Omental fat pad (tissue), 3 donors: ENCODE measurements at regions not wholly inside any gene's neighbourhood (a gene's known extent, or its start where the extent isn't known, plus 50 kb on each side); places are given as distances from the start of the nearest gene placed in this dataset.
A peak's percentile ranks its signal among the peaks of the same experiment; 100 is the strongest.

Experiments used
- ATAC-seq: fragments of 150-250 bp; one replicate; pipeline ENCODE4 v1.9.1; 2016; ENCODE audit warnings: mild to moderate bottlenecking, moderate library complexity; ENCODE audit not compliant: low FRiP score
- DNase-seq: peaks from one replicate; pipeline ENCODE4 v3.0.0-alpha.2; 2019; ENCODE audit warnings: low spot score
- CTCF ChIP-seq, 3 donors: fragments of 450-650 bp; IDR thresholded peaks; one replicate each; pipeline ENCODE4 v1.5.1; 2016 to 2017; ENCODE audit warnings: antibody characterized with exemption in 3 of 3, mild to moderate bottlenecking in 3 of 3, moderate library complexity in 2 of 3

- no peak for ATAC-seq
- TF ChIP-seq CTCF (IDR thresholded peaks at IDR 0.05), result no peak
- no peak for DNase-seq
Measured at GRCh38 chr3:187958432-187959003, 195.4 kb upstream of the LPP start.

DNA sequence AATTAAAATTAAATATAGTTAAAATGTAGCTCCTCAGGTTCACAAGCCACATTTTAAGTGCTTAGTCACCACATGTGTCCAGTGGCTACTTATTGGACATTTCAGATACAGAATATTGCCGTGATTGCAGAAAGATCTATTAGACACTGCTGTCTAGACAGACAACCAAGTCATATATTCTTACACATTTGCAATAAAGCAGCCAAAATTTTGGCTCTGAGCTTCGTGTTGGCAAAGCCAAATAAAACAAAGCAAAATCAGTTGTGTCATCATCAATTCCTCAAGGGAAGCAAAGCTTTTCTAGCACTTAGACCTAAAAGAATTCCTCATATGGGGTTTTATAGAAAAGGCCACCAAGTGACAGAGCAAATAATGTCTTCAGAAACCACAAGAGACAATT, 193.1 kb upstream of the LPP start:
- TF ChIP-seq CTCF (IDR thresholded peaks at IDR 0.05), result no peak
- DNase-seq (no peak), ATAC-seq (no peak)

GRCh38 chr3:187961366-187961765, 192.6 kb upstream of the LPP start:
- ATAC-seq (no peak), DNase-seq (no peak)
- TF ChIP-seq CTCF (IDR thresholded peaks at IDR 0.05), result no peak

GRCh38 chr3:187963003-187963676, 190.8 kb upstream of the LPP start:
- DNase-seq (no peak), ATAC-seq (no peak)
- TF ChIP-seq CTCF (IDR thresholded peaks at IDR 0.05), result no peak

GRCh38 chr3:187963677-187964385, 190.1 kb upstream of the LPP start:
- ATAC-seq (peak; percentile 84), DNase-seq (no peak)
- no peak for TF ChIP-seq CTCF (IDR thresholded peaks at IDR 0.05)

GRCh38 chr3:187964760-187965159, 189.2 kb upstream of the LPP start:
- DNase-seq (no peak), ATAC-seq (no peak)
- TF ChIP-seq CTCF (IDR thresholded peaks at IDR 0.05), result no peak

DNA sequence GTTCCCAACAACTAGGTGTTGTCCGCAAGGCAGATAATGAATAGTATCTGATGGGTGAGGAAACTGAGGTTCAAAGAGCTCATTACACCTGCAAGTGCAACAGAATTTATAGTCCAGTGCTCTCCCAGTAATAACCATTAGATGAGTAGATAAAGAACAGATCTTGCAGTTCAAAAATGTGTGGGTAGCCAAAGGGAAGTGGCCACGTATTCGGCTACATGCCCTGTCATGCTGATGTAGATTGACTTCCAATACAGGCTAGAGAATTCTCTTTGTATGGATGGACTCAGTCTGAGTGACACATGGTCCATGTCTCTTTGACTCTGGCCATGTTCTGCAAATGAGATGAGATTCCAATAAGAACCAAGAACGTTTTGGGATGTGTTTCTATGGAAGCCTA, 187.9 kb upstream of the LPP start:
- TF ChIP-seq CTCF (IDR thresholded peaks at IDR 0.05), result no peak
- DNase-seq (no peak), ATAC-seq (no peak)
